CD4-positive, alpha-beta memory T cell (primary cell): ENCODE measurements at regions not wholly inside any gene's neighbourhood (a gene's known extent, or its start where the extent isn't known, plus 50 kb on each side); places are given as distances from the start of the nearest gene placed in this dataset.

Experiments
- CTCF ChIA-PET: fragments of 350-600 bp; sonication (Branson Sonifier 250); formaldehyde crosslinking; loops from one replicate; lab custom pipeline; 2021; ENCODE audit warnings: inconsistent platforms; ENCODE audit not compliant: partially characterized antibody; lab: Charles Lee
- POLR2A ChIA-PET: fragments of 350-600 bp; sonication (Branson Sonifier 250); formaldehyde crosslinking; loops from one replicate; lab custom pipeline; 2021; ENCODE audit not compliant: partially characterized antibody; lab: Charles Lee
- DNase-seq, 5 donors: peaks; one replicate each; pipeline versions ENCODE4 v3.0.0 to v3.0.0-alpha.2; 2020 to 2022; ENCODE audit warnings: mixed read lengths in 1 of 5
- H3K27ac ChIP-seq: one replicate; pipeline ENCODE4 v1.7.0; 2013; ENCODE audit warnings: low read depth, low read length
- H3K27me3 ChIP-seq: 2 replicates; pipeline ENCODE4 v1.7.0; 2013; ENCODE audit warnings: mild to moderate bottlenecking, low read length, moderate library complexity; ENCODE audit not compliant: insufficient read depth
- H3K36me3 ChIP-seq: 2 replicates; pipeline ENCODE4 v1.7.0; 2013; ENCODE audit warnings: mild to moderate bottlenecking, low read length, moderate library complexity; ENCODE audit not compliant: insufficient read depth
- H3K4me1 ChIP-seq: 2 replicates; pipeline ENCODE4 v1.7.0; 2013; ENCODE audit warnings: mild to moderate bottlenecking, low read length, moderate library complexity; ENCODE audit not compliant: insufficient read depth
- H3K4me3 ChIP-seq, 2 donors: one replicate each; pipeline ENCODE4 v1.7.0; 2013; ENCODE audit warnings: low read length in 2 of 2, mild to moderate bottlenecking in 1 of 2
- H3K9me3 ChIP-seq, 2 donors: one replicate each; pipeline ENCODE4 v1.7.0; 2013; ENCODE audit warnings: low read length in 2 of 2, control low read depth in 1 of 2; ENCODE audit not compliant: control insufficient read depth in 1 of 2
- H3K27ac Mint-ChIP-seq, 7 donors: one replicate each; pipeline ENCODE4 v1.8.0; 2020 to 2021; ENCODE audit warnings: mixed read lengths in 7 of 7, mild to moderate bottlenecking in 6 of 7, inconsistent platforms in 3 of 7, moderate library complexity in 3 of 7
- H3K27me3 Mint-ChIP-seq, 2 donors: one replicate each; pipeline ENCODE4 v1.8.0; 2020 to 2021; ENCODE audit warnings: mixed read lengths in 2 of 2
- H3K36me3 Mint-ChIP-seq, 2 donors: one replicate each; pipeline ENCODE4 v1.8.0; 2020 to 2021; ENCODE audit warnings: mixed read lengths in 2 of 2, inconsistent platforms in 1 of 2, mild to moderate bottlenecking in 1 of 2
- H3K4me1 Mint-ChIP-seq, 4 donors: one replicate each; pipeline ENCODE4 v1.8.0; 2020 to 2021; ENCODE audit warnings: mixed read lengths in 4 of 4, mild to moderate bottlenecking in 1 of 4
- H3K4me3 Mint-ChIP-seq, 8 donors: one replicate each; pipeline ENCODE4 v1.8.0; 2020 to 2021; ENCODE audit warnings: mixed read lengths in 8 of 8, mild to moderate bottlenecking in 7 of 8, moderate library complexity in 6 of 8, inconsistent platforms in 3 of 8
- H3K9me3 Mint-ChIP-seq, 8 donors: one replicate each; pipeline ENCODE4 v1.8.0; 2020 to 2021; ENCODE audit warnings: mixed read lengths in 8 of 8, mild to moderate bottlenecking in 5 of 8, inconsistent platforms in 3 of 8, moderate library complexity in 1 of 8
- intact Hi-C: fragments of 100-400 bp; cut with micrococcal nuclease; formaldehyde crosslinking; loops from one replicate; pipeline ENCODE4 v1.15.1; 2023

DNA sequence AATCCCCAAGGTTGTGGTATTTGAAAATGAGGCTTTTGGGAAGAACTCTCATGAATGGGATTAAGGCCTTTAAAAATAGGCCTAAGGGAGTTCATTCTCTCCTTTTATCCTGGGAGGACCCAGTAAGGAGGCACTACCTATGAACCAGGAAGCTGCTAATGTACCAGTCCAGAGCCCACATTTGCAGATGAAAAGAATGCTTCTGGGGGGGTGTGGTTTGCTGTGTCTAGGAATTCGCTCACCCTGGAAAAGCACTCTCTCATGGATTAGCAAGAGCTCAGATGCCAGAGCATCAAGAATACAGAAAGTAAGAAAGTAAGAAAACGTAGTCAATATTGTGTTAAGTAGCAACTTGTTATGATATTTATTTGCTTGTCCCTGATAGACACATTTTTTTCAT is 785.7 kb upstream of the GYPC start:
- Histone ChIP-seq H3K4me1 (no peaks in the 10 kb centered on the region), H3K36me3 (no peaks in the 10 kb centered on the region), H3K4me3 (no peak overlapping the region), H3K27ac (no peak overlapping the region), H3K9me3 (no peaks in the 10 kb centered on the region), H3K27me3 (no peaks in the 10 kb centered on the region)
- ChIA-PET POLR2A (no interaction called here), CTCF (no interaction called here)
- H3K27me3 Mint-ChIP-seq, result no peaks in the 10 kb centered on the region
- H3K4me1 Mint-ChIP-seq, result no peaks in the 10 kb centered on the region
- DNase-seq, result no peak
- no peaks in the 10 kb centered on the region for H3K36me3 Mint-ChIP-seq
- no peak overlapping the region for H3K4me3 Mint-ChIP-seq
- no peak overlapping the region for H3K27ac Mint-ChIP-seq
- peaks cover 0 to 5% (median 0%) of the 10 kb centered on the region in 8 donors for H3K9me3 Mint-ChIP-seq
- intact Hi-C loops, result no loop called here

DNA sequence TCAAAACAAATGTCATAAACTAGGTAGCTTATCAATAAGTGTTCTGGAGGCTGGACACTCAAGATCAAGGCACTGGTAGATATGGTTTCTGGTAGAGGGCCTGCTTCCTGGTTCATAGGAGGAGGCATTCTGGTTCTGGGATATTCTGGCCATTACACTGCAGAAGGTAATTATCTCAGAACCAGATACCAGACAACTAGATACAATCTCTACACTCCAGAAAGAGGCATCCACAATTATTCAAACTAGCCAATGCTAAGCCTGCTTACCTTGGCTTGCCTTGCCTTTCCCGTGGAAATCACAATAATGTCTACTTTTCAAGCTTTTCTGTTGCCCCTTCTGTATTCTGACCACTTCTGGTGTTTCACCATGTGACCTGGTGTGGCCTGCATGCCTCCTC is 785.2 kb upstream of the GYPC start:
- Histone ChIP-seq H3K27ac (no peak overlapping the region), H3K36me3 (no peaks in the 10 kb centered on the region), H3K4me1 (no peaks in the 10 kb centered on the region), H3K27me3 (no peaks in the 10 kb centered on the region), H3K9me3 (no peaks in the 10 kb centered on the region), H3K4me3 (no peak overlapping the region)
- ChIA-PET CTCF (no interaction called here), POLR2A (no interaction called here)
- no peaks in the 10 kb centered on the region for H3K27me3 Mint-ChIP-seq
- no peak for DNase-seq
- intact Hi-C loops, result no loop called here
- H3K9me3 Mint-ChIP-seq, result peaks cover 0 to 5% (median 0%) of the 10 kb centered on the region in 8 donors
- H3K36me3 Mint-ChIP-seq, result no peaks in the 10 kb centered on the region
- no peaks in the 10 kb centered on the region for H3K4me1 Mint-ChIP-seq
- no peak overlapping the region for H3K4me3 Mint-ChIP-seq
- no peak overlapping the region for H3K27ac Mint-ChIP-seq

DNA sequence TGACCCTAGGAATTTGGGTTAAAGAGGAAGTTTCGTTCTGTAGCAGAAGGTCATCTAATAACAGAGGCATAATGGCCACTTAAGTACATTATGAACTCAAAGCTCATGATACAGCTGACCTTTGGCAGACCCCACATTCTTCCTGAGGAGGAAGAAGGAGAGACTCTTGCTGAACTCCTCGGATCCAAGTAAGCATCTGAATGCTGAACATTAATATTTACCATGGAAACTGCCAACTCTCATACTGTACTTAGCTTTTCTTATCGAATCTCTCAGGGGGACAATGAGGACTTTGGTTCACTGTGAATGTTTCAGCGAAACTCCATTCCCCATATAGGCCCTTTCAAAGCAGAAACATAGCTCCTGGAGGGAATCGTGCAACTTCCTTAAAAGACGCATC is 781.4 kb upstream of the GYPC start:
- H3K4me1 ChIP-seq, result no peaks in the 10 kb centered on the region
- no peak overlapping the region for H3K4me3 Mint-ChIP-seq
- H3K36me3 Mint-ChIP-seq, result no peaks in the 10 kb centered on the region
- no peak overlapping the region for H3K4me3 ChIP-seq
- DNase-seq, result no peak
- no peaks in the 10 kb centered on the region for H3K27me3 Mint-ChIP-seq
- H3K9me3 ChIP-seq, result no peaks in the 10 kb centered on the region
- no peaks in the 10 kb centered on the region for H3K4me1 Mint-ChIP-seq
- no peaks in the 10 kb centered on the region for H3K27me3 ChIP-seq
- no peaks in the 10 kb centered on the region for H3K36me3 ChIP-seq
- no peak overlapping the region for H3K27ac Mint-ChIP-seq
- H3K9me3 Mint-ChIP-seq, result peaks cover 0 to 10% (median 2%) of the 10 kb centered on the region in 8 donors
- POLR2A ChIA-PET, result no interaction called here
- CTCF ChIA-PET, result no interaction called here
- intact Hi-C loops, result no loop called here
- H3K27ac ChIP-seq, result no peak overlapping the region

DNA sequence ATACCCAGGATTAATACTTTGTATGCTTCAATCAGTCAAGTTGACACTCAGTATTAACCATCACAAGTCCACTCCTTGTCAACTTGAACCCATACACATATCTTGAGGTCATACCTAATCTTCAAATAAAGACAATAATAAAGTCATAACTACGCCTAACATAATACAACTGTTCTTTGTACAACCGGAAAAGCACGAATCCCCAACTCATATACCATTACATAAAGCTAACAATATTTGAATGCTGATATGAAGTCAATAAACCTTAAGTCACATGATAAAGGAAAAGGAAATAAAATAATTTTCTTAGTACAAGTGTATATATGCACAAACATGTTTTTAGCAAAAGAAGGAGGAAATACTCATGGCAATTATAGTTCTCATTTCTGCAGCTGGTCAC is 770.6 kb upstream of the GYPC start:
- Histone ChIP-seq H3K9me3 (no peaks in the 10 kb centered on the region), H3K27ac (no peak overlapping the region), H3K27me3 (no peaks in the 10 kb centered on the region), H3K4me3 (no peak overlapping the region), H3K4me1 (no peaks in the 10 kb centered on the region), H3K36me3 (no peaks in the 10 kb centered on the region)
- POLR2A ChIA-PET, result no interaction called here
- H3K4me1 Mint-ChIP-seq, result no peaks in the 10 kb centered on the region
- CTCF ChIA-PET, result no interaction called here
- no peaks in the 10 kb centered on the region for H3K27me3 Mint-ChIP-seq
- H3K27ac Mint-ChIP-seq, result peak overlapping the region in 1 of 7 donors; percentile 81
- H3K9me3 Mint-ChIP-seq, result peaks cover 3 to 29% (median 10%) of the 10 kb centered on the region in 8 donors
- H3K4me3 Mint-ChIP-seq, result no peak overlapping the region
- no peak for DNase-seq
- intact Hi-C loops, result no loop called here
- no peaks in the 10 kb centered on the region for H3K36me3 Mint-ChIP-seq

DNA sequence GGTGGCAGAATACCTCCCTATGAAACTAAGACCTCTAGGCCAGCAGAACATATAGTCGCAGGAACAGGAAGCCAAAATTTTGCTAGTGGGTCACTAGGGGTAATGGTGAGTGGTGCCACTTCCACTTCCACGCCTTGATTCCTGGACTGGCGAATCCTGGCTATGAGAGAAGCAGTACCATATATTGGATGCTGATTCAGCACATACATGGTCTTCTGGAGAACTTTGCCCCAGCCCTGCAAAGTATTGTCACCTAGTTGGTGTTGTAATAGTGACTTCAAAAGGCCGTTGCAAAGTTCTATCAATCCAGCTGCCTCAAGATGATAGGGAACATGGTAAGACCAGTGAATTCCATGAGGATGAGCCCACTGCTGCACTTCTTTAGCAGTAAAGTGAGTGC is 769.8 kb upstream of the GYPC start:
- H3K27ac ChIP-seq, result no peak overlapping the region
- Mint-ChIP-seq H3K9me3 (peaks cover 3 to 27% (median 10%) of the 10 kb centered on the region in 8 donors), H3K27ac (no peak overlapping the region), H3K36me3 (no peaks in the 10 kb centered on the region), H3K4me1 (no peaks in the 10 kb centered on the region), H3K27me3 (no peaks in the 10 kb centered on the region), H3K4me3 (no peak overlapping the region)
- H3K4me3 ChIP-seq, result no peak overlapping the region
- H3K4me1 ChIP-seq, result no peaks in the 10 kb centered on the region
- no peaks in the 10 kb centered on the region for H3K27me3 ChIP-seq
- H3K36me3 ChIP-seq, result no peaks in the 10 kb centered on the region
- ChIA-PET POLR2A (no interaction called here), CTCF (no interaction called here)
- H3K9me3 ChIP-seq, result no peaks in the 10 kb centered on the region
- intact Hi-C loops, result no loop called here
- DNase-seq, result no peak

DNA sequence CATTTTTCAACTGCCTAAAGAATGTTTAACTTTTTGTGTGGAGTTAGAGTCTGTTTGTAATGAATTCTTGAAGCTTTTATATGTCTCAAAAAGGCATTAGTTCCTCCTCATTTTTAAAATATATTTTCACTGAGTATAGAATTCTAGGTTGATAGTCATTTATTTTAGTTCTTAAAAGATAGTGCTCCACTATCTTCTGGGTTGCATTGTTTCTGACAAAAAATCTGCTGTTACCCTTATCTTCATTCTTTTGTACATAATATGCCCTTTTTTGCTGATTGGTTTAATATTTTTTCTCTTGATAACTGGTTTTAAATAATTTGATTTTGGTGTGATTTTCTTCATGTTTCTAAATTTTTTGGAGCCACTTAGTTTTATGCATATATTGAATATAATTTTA is 754.7 kb upstream of the GYPC start:
- DNase-seq, result no peak
- H3K36me3 ChIP-seq, result no peaks in the 10 kb centered on the region
- Mint-ChIP-seq H3K4me3 (no peak overlapping the region), H3K36me3 (no peaks in the 10 kb centered on the region), H3K27me3 (no peaks in the 10 kb centered on the region), H3K9me3 (peaks cover 2 to 26% (median 18%) of the 10 kb centered on the region in 8 donors), H3K27ac (no peak overlapping the region), H3K4me1 (no peaks in the 10 kb centered on the region)
- CTCF ChIA-PET, result no interaction called here
- H3K27ac ChIP-seq, result no peak overlapping the region
- no peaks in the 10 kb centered on the region for H3K27me3 ChIP-seq
- POLR2A ChIA-PET, result no interaction called here
- no peak overlapping the region for H3K4me3 ChIP-seq
- H3K9me3 ChIP-seq, result peaks cover 0 to 4% of the 10 kb centered on the region in 2 donors
- intact Hi-C loops, result no loop called here
- H3K4me1 ChIP-seq, result no peaks in the 10 kb centered on the region

DNA sequence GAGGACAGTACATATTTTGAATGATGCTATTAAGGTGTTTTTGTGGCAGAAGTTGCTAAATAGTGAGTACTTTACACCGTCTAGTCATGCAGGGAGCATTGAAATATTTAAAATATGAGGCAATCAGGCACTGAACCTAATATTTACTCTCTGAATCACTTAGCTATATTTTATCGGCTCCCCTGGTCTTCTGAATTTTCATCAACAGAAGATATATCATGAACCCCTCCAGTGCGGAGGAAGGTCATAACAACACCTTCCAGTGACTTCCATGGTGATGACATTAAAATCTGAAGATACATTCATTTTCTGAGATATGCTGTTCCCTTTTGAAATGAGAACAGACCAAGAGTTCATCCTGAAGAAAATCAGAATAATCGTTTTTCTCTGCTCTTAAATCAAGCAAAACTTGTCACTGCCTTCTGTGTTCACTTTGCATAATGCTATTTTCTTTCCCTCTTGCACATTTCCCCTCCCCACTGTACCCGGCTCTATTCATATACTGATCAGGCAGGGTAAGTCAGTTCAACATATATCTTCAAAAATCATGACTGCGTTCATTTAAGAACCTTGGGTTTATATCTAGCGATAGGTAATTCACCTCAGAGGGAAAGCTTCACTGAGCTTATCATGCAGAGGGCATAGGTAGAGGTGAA is 729.9 kb upstream of the GYPC start:
- CTCF ChIA-PET, result no interaction called here
- peaks cover 4 to 12% (median 7%) of the 10 kb centered on the region in 8 donors for H3K9me3 Mint-ChIP-seq

More for the DNA sequence above, 729.9 kb upstream of the GYPC start:
- Mint-ChIP-seq H3K4me1 (no peaks in the 10 kb centered on the region), H3K36me3 (no peaks in the 10 kb centered on the region), H3K27ac (no peak overlapping the region), H3K27me3 (no peaks in the 10 kb centered on the region), H3K4me3 (no peak overlapping the region)
- Histone ChIP-seq H3K36me3 (no peaks in the 10 kb centered on the region), H3K27ac (no peak overlapping the region), H3K9me3 (no peaks in the 10 kb centered on the region), H3K27me3 (no peaks in the 10 kb centered on the region), H3K4me3 (no peak overlapping the region), H3K4me1 (no peaks in the 10 kb centered on the region)
- POLR2A ChIA-PET, result no interaction called here
- no peak for DNase-seq
- intact Hi-C loops, result no loop called here
